ENCODE measurements at regions not wholly inside any gene's neighbourhood (a gene's known extent, or its start where the extent isn't known, plus 50 kb on each side); places are given as distances from the start of the nearest gene placed in this dataset.

DNA sequence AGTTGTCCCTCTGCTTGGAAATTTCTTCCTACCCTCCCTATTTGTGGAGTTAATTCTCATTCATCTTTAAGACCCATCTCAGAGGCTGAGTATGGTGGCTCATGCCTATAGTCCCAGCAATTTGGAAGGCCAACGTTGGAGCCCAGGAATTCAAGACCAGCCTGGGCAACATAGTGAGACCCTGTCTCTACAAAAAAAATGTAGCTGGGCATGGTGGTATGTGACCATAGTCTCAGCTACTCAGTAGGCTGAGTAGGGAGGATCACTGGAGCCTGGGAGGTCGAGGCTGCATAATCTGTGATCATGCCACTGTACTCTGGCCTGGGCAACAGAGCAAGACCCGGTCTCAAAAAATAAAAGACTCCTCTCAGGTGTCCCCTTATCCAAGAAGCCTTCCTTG, 125.1 kb downstream of the SUDS3 start:
- Histone ChIP-seq H3K79me2 (ENCODE audit: control insufficient read depth, insufficient read depth, low read length) (no peaks in the 10 kb centered on the region), H3K36me3 (ENCODE audit: control insufficient read depth, insufficient read depth, low read length) (no peaks in the 10 kb centered on the region), H3K9me3 (ENCODE audit: control insufficient read depth, insufficient read depth, low read depth, low read length) (no peaks in the 10 kb centered on the region), H3K4me2 (ENCODE audit: extremely low read depth, insufficient read depth, low read length) (no peak overlapping the region), H3K9ac (ENCODE audit: insufficient read depth, low read length) (no peak overlapping the region), H3K27me3 (ENCODE audit: control insufficient read depth, insufficient read depth, low read length) (no peaks in the 10 kb centered on the region), H3K27ac (ENCODE audit: insufficient read depth, low read length) (no peak overlapping the region), H2AFZ (ENCODE audit: low read length) (no peak overlapping the region), H3K4me3 (replicated peaks in 1 of 4; ENCODE audit: control extremely low read depth in 1 of 4, insufficient read depth in 1 of 4, low read depth in 3 of 4, low read length in 4 of 4) (no peak overlapping the region), H4K20me1 (ENCODE audit: control insufficient read depth, extremely low read depth, insufficient read depth, low read length) (no peaks in the 10 kb centered on the region), H3K4me1 (ENCODE audit: control insufficient read depth, extremely low read depth, insufficient read depth, low read length) (no peaks in the 10 kb centered on the region)
- no peak for DNase-seq (ENCODE audit: low read depth in 2 of 2)
- no peak for TF ChIP-seq EZH2 (IDR thresholded peaks at IDR 0.05; ENCODE audit: low read length, missing control alignments)
- TF ChIP-seq, protein P1, sequence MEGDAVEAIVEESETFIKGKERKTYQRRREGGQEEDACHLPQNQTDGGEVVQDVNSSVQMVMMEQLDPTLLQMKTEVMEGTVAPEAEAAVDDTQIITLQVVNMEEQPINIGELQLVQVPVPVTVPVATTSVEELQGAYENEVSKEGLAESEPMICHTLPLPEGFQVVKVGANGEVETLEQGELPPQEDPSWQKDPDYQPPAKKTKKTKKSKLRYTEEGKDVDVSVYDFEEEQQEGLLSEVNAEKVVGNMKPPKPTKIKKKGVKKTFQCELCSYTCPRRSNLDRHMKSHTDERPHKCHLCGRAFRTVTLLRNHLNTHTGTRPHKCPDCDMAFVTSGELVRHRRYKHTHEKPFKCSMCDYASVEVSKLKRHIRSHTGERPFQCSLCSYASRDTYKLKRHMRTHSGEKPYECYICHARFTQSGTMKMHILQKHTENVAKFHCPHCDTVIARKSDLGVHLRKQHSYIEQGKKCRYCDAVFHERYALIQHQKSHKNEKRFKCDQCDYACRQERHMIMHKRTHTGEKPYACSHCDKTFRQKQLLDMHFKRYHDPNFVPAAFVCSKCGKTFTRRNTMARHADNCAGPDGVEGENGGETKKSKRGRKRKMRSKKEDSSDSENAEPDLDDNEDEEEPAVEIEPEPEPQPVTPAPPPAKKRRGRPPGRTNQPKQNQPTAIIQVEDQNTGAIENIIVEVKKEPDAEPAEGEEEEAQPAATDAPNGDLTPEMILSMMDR (conservative IDR thresholded peaks at IDR 0.05 in 1 of 2, IDR thresholded peaks at IDR 0.05 in 1 of 2; ENCODE audit: low read depth in 1 of 2, low read length in 2 of 2) = no peak

DNA sequence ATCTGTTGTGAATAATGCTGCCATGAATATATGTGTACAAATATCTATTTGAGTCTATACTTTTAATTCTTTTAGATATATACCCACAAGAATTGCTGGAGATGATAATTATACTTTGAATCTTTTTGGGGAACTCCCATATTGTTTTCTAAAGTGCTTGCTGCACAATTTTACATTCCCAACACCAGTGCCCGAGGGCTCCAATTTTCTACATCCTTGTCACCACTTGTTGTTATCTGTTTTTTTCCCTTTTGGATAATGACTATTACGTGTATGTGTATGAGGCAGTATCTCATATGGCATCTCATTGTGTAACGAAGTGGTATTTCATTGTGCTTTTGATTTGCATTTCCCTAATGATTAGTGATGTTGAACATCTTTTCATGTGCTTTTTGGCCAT, 127.1 kb downstream of the SUDS3 start:
- no peak overlapping the region for H3K9ac ChIP-seq (ENCODE audit: insufficient read depth, low read length)
- no peak overlapping the region for H3K4me3 ChIP-seq (replicated peaks in 1 of 4; ENCODE audit: control extremely low read depth in 1 of 4, insufficient read depth in 1 of 4, low read depth in 3 of 4, low read length in 4 of 4)
- H3K9me3 ChIP-seq (ENCODE audit: control insufficient read depth, insufficient read depth, low read depth, low read length) = no peaks in the 10 kb centered on the region
- H3K4me2 ChIP-seq (ENCODE audit: extremely low read depth, insufficient read depth, low read length) = no peak overlapping the region
- DNase-seq (ENCODE audit: low read depth in 2 of 2) = no peak
- no peak for TF ChIP-seq EZH2 (IDR thresholded peaks at IDR 0.05; ENCODE audit: low read length, missing control alignments)
- TF ChIP-seq, protein P1 (conservative IDR thresholded peaks at IDR 0.05 in 1 of 2, IDR thresholded peaks at IDR 0.05 in 1 of 2; ENCODE audit: low read depth in 1 of 2, low read length in 2 of 2) = no peak
- no peak overlapping the region for H3K27ac ChIP-seq (ENCODE audit: insufficient read depth, low read length)
- H3K36me3 ChIP-seq (ENCODE audit: control insufficient read depth, insufficient read depth, low read length) = no peaks in the 10 kb centered on the region
- no peaks in the 10 kb centered on the region for H3K79me2 ChIP-seq (ENCODE audit: control insufficient read depth, insufficient read depth, low read length)
- H3K4me1 ChIP-seq (ENCODE audit: control insufficient read depth, extremely low read depth, insufficient read depth, low read length) = no peaks in the 10 kb centered on the region
- H2AFZ ChIP-seq (ENCODE audit: low read length) = no peak overlapping the region
- no peaks in the 10 kb centered on the region for H4K20me1 ChIP-seq (ENCODE audit: control insufficient read depth, extremely low read depth, insufficient read depth, low read length)
- no peaks in the 10 kb centered on the region for H3K27me3 ChIP-seq (ENCODE audit: control insufficient read depth, insufficient read depth, low read length)

DNA sequence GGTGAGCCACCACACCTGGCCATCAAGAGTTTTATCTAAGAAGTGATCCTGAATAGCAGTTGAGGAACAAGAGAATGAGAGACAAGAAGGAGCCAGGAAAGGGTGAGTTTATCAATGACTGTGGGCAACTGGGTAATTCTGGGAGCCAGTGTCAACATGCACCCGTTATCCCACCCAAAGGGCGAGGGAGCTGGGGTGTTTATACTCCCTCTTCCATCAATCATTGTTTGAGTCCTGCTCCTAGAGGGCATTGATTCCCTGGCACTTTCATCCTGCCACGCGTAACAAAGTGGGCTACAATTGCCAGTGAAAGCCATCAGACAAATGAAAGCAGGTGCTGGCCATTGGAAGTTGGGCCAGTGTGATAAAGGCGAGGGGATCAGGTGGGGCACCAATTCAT, 136.3 kb downstream of the SUDS3 start:
- H4K20me1 ChIP-seq (ENCODE audit: control insufficient read depth, extremely low read depth, insufficient read depth, low read length) = no peaks in the 10 kb centered on the region
- DNase-seq (ENCODE audit: low read depth in 2 of 2) = no peak
- no peak overlapping the region for H2AFZ ChIP-seq (ENCODE audit: low read length)
- H3K4me2 ChIP-seq (ENCODE audit: extremely low read depth, insufficient read depth, low read length) = no peak overlapping the region
- H3K27me3 ChIP-seq (ENCODE audit: control insufficient read depth, insufficient read depth, low read length) = no peaks in the 10 kb centered on the region
- H3K36me3 ChIP-seq (ENCODE audit: control insufficient read depth, insufficient read depth, low read length) = no peaks in the 10 kb centered on the region
- no peaks in the 10 kb centered on the region for H3K9me3 ChIP-seq (ENCODE audit: control insufficient read depth, insufficient read depth, low read depth, low read length)
- H3K4me3 ChIP-seq (replicated peaks in 1 of 4; ENCODE audit: control extremely low read depth in 1 of 4, insufficient read depth in 1 of 4, low read depth in 3 of 4, low read length in 4 of 4) = no peak overlapping the region
- TF ChIP-seq, protein P1 (conservative IDR thresholded peaks at IDR 0.05 in 1 of 2, IDR thresholded peaks at IDR 0.05 in 1 of 2; ENCODE audit: low read depth in 1 of 2, low read length in 2 of 2) = no peak
- TF ChIP-seq EZH2 (IDR thresholded peaks at IDR 0.05; ENCODE audit: low read length, missing control alignments) = no peak
- no peak overlapping the region for H3K9ac ChIP-seq (ENCODE audit: insufficient read depth, low read length)
- no peaks in the 10 kb centered on the region for H3K79me2 ChIP-seq (ENCODE audit: control insufficient read depth, insufficient read depth, low read length)
- no peak overlapping the region for H3K27ac ChIP-seq (ENCODE audit: insufficient read depth, low read length)
- H3K4me1 ChIP-seq (ENCODE audit: control insufficient read depth, extremely low read depth, insufficient read depth, low read length) = no peaks in the 10 kb centered on the region
